HEK293 (cell line): ENCODE measurements at regions not wholly inside any gene's neighbourhood (a gene's known extent, or its start where the extent isn't known, plus 50 kb on each side); places are given as distances from the start of the nearest gene placed in this dataset.

ENCODE experiments used
- CTCF ChIA-PET: fragments of 350-600 bp; formaldehyde crosslinking; extraction: SDS; loops from one replicate; lab custom pipeline; 2021; ENCODE audit warnings: antibody characterized with exemption; lab: Yijun Ruan, JAX
- POLR2A ChIA-PET: fragments of 300-600 bp; formaldehyde crosslinking; extraction: SDS; loops from one replicate; lab custom pipeline; 2020; ENCODE audit warnings: antibody characterized with exemption, inconsistent platforms; lab: Yijun Ruan, JAX
- H3K27ac ChIP-seq: fragments of 200-500 bp; sonication (Bioruptor generic); 2 replicates; pipeline ENCODE4 v1.5.1; 2014; ENCODE audit warnings: low read depth, low read length, control low read depth, inconsistent platforms; ENCODE audit errors: extremely low read depth
- H3K36me3 ChIP-seq, 2 experiments: fragments of 200-500 bp in 1 of 2; sonication (Bioruptor generic) in 1 of 2; 1 replicate in 1 of 2; 2 replicates in 1 of 2; pipeline ENCODE4 v1.5.1; 2014 to 2017; ENCODE audit warnings: inconsistent platforms in 2 of 2, low read length in 2 of 2; ENCODE audit not compliant: control insufficient read depth in 2 of 2, insufficient read depth in 1 of 2
- H3K4me1 ChIP-seq: fragments of 200-500 bp; sonication (Bioruptor generic); 2 replicates; pipeline ENCODE4 v1.5.1; 2014; ENCODE audit warnings: mild to moderate bottlenecking, low read length, inconsistent platforms; ENCODE audit not compliant: control insufficient read depth, insufficient read depth
- H3K4me3 ChIP-seq: 2 replicates; pipeline ENCODE4 v1.5.1; 2011; ENCODE audit warnings: low read depth, mild to moderate bottlenecking, control low read depth, low read length, moderate library complexity
- H3K9me3 ChIP-seq: fragments of 200-500 bp; sonication (Bioruptor generic); 2 replicates; pipeline ENCODE4 v1.5.1; 2014; ENCODE audit warnings: low read depth, low read length, inconsistent platforms; ENCODE audit not compliant: control insufficient read depth, insufficient read depth
- BCL11A ChIP-seq: fragments of 450-650 bp; formaldehyde crosslinking; IDR thresholded peaks from 2 replicates; pipeline ENCODE4 v1.5.1; 2016; ENCODE audit warnings: low read depth, missing biosample characterization, missing genetic modification characterization
- GFI1B ChIP-seq: fragments of 450-650 bp; formaldehyde crosslinking; IDR thresholded peaks from 2 replicates; pipeline ENCODE4 v1.5.1; 2016; ENCODE audit warnings: missing biosample characterization, missing genetic modification characterization
- KLF7 ChIP-seq: fragments of 450-650 bp; formaldehyde crosslinking; IDR thresholded peaks from 2 replicates; pipeline ENCODE4 v1.5.1; 2016; ENCODE audit warnings: missing biosample characterization, missing genetic modification characterization, borderline replicate concordance
- TSHZ1 ChIP-seq: fragments of 450-650 bp; formaldehyde crosslinking; IDR thresholded peaks from 2 replicates; pipeline ENCODE4 v1.5.1; 2016; ENCODE audit warnings: missing biosample characterization, missing genetic modification characterization, borderline replicate concordance
- WT1 ChIP-seq: fragments of 450-650 bp; formaldehyde crosslinking; IDR thresholded peaks from 2 replicates; pipeline ENCODE4 v1.5.1; 2016; ENCODE audit warnings: missing biosample characterization, missing genetic modification characterization
- YY1 ChIP-seq: fragments of 450-650 bp; formaldehyde crosslinking; IDR thresholded peaks from 2 replicates; pipeline ENCODE4 v1.5.1; 2018; ENCODE audit warnings: missing biosample characterization, missing genetic modification characterization
- ZBTB21 ChIP-seq: fragments of 450-650 bp; formaldehyde crosslinking; IDR thresholded peaks from 2 replicates; pipeline ENCODE4 v1.5.1; 2017; ENCODE audit warnings: missing biosample characterization, missing genetic modification characterization
- ZBTB26 ChIP-seq: fragments of 450-650 bp; formaldehyde crosslinking; optimal IDR thresholded peaks from 2 replicates; pipeline ENCODE3; 2016; ENCODE audit warnings: missing biosample characterization, mild to moderate bottlenecking, missing genetic modification characterization
- ZNF112 ChIP-seq: fragments of 450-650 bp; formaldehyde crosslinking; IDR thresholded peaks from 2 replicates; pipeline ENCODE4 v1.5.0; 2017; ENCODE audit warnings: missing biosample characterization, missing genetic modification characterization
- ZNF114 ChIP-seq: fragments of 450-650 bp; formaldehyde crosslinking; IDR thresholded peaks from 2 replicates; pipeline ENCODE4 v1.5.0; 2017; ENCODE audit warnings: missing biosample characterization, missing genetic modification characterization
- ZNF146 ChIP-seq: fragments of 450-650 bp; formaldehyde crosslinking; IDR thresholded peaks from 2 replicates; pipeline ENCODE4 v1.5.1; 2016; ENCODE audit warnings: missing biosample characterization, missing genetic modification characterization
- ZNF202 ChIP-seq: fragments of 450-650 bp; formaldehyde crosslinking; IDR thresholded peaks from 2 replicates; pipeline ENCODE4 v1.5.1; 2016; ENCODE audit warnings: missing biosample characterization, missing genetic modification characterization, borderline replicate concordance
- ZNF221 ChIP-seq: fragments of 450-650 bp; formaldehyde crosslinking; IDR thresholded peaks from 2 replicates; pipeline ENCODE4 v1.5.1; 2017; ENCODE audit warnings: missing biosample characterization, missing genetic modification characterization, borderline replicate concordance
- ZNF23 ChIP-seq: fragments of 450-650 bp; formaldehyde crosslinking; IDR thresholded peaks from 2 replicates; pipeline ENCODE4 v1.5.1; 2016; ENCODE audit warnings: missing biosample characterization, missing genetic modification characterization, borderline replicate concordance
- ZNF311 ChIP-seq: fragments of 450-650 bp; formaldehyde crosslinking; IDR thresholded peaks from 2 replicates; pipeline ENCODE4 v1.5.1; 2017; ENCODE audit warnings: missing biosample characterization, missing genetic modification characterization, borderline replicate concordance
- ZNF335 ChIP-seq: fragments of 450-650 bp; formaldehyde crosslinking; conservative IDR thresholded peaks from 2 replicates; pipeline ENCODE4 v1.5.1; 2016; ENCODE audit warnings: missing biosample characterization, missing genetic modification characterization
- ZNF354C ChIP-seq: fragments of 450-650 bp; formaldehyde crosslinking; IDR thresholded peaks from 2 replicates; pipeline ENCODE4 v1.5.1; 2016; ENCODE audit warnings: missing biosample characterization, missing genetic modification characterization, low read depth, borderline replicate concordance
- ZNF426 ChIP-seq: fragments of 450-650 bp; formaldehyde crosslinking; IDR thresholded peaks from 2 replicates; pipeline ENCODE4 v1.5.1; 2017; ENCODE audit warnings: missing biosample characterization, missing genetic modification characterization, mild to moderate bottlenecking, inconsistent platforms, moderate library complexity
- ZNF473 ChIP-seq: fragments of 450-650 bp; formaldehyde crosslinking; IDR thresholded peaks from 2 replicates; pipeline ENCODE4 v1.5.1; 2017; ENCODE audit warnings: missing biosample characterization, missing genetic modification characterization
- ZNF48 ChIP-seq: fragments of 450-650 bp; formaldehyde crosslinking; IDR thresholded peaks from 2 replicates; pipeline ENCODE4 v1.5.1; 2016; ENCODE audit warnings: missing biosample characterization, missing genetic modification characterization
- ZNF529 ChIP-seq: fragments of 450-650 bp; formaldehyde crosslinking; IDR thresholded peaks from 2 replicates; pipeline ENCODE4 v1.5.1; 2017; ENCODE audit warnings: missing genetic modification characterization, missing biosample characterization; ENCODE audit not compliant: insufficient replicate concordance
- ZNF600 ChIP-seq: fragments of 450-650 bp; formaldehyde crosslinking; IDR thresholded peaks from 2 replicates; pipeline ENCODE4 v1.5.1; 2016; ENCODE audit warnings: missing biosample characterization, missing genetic modification characterization
- ZNF664 ChIP-seq: fragments of 450-650 bp; formaldehyde crosslinking; IDR thresholded peaks from 2 replicates; pipeline ENCODE4 v1.5.1; 2016; ENCODE audit warnings: missing biosample characterization, missing genetic modification characterization
- ZNF768 ChIP-seq: fragments of 450-650 bp; formaldehyde crosslinking; IDR thresholded peaks from 2 replicates; pipeline ENCODE4 v1.5.1; 2018; ENCODE audit warnings: missing biosample characterization, mild to moderate bottlenecking, missing genetic modification characterization
- ZSCAN23 ChIP-seq: fragments of 450-650 bp; formaldehyde crosslinking; IDR thresholded peaks from 2 replicates; pipeline ENCODE4 v1.5.1; 2016; ENCODE audit warnings: missing biosample characterization, missing genetic modification characterization
- ZSCAN5A ChIP-seq: fragments of 450-650 bp; formaldehyde crosslinking; IDR thresholded peaks from 2 replicates; pipeline ENCODE4 v1.5.1; 2016; ENCODE audit warnings: missing biosample characterization, missing genetic modification characterization
- TF ChIP-seq, protein P1 (sequence below): fragments of 450-650 bp; formaldehyde crosslinking; IDR thresholded peaks from 2 replicates; pipeline ENCODE4 v1.5.1; 2016; ENCODE audit warnings: missing biosample characterization, missing genetic modification characterization, low read depth
- TF ChIP-seq, protein P2 (sequence below): fragments of 450-650 bp; IDR thresholded peaks from 2 replicates; pipeline ENCODE4 v1.5.1; 2018; ENCODE audit warnings: missing biosample characterization, missing genetic modification characterization

- H3K27ac ChIP-seq: no peak overlapping the region
- no peaks in the 10 kb centered on the region for H3K9me3 ChIP-seq
- CTCF ChIA-PET: no interaction called here
- no peak overlapping the region for H3K4me3 ChIP-seq
- POLR2A ChIA-PET: interaction anchor here (0.9 to 1.9 kb wide), 2 partner anchors 70 to 104 kb away, joined by 5 read pairs; partner anchors contain the start of gene ID4
- no peaks in the 10 kb centered on the region for H3K36me3 ChIP-seq
- H3K4me1 ChIP-seq: no peaks in the 10 kb centered on the region
- TF ChIP-seq ZNF202 (tag by site-specific recombination) (no peak), ZNF768 (no peak), ZNF114 (no peak), KLF7 (tag by site-specific recombination) (no peak), ZNF473 (tag by site-specific recombination) (no peak), ZNF112 (tag by site-specific recombination) (no peak), ZSCAN23 (no peak), TSHZ1 (tag by site-specific recombination) (no peak), WT1 (no peak), ZBTB26 (tag by site-specific recombination) (no peak), ZNF146 (tag by site-specific recombination) (no peak), ZNF48 (tag by site-specific recombination) (no peak), BCL11A (no peak), GFI1B (tag by site-specific recombination) (no peak)
These were observed 103.1 kb upstream of the ID4 start for GRCh38 chr6:19734061-19734460.

GRCh38 chr6:19734519-19734918 lies 102.7 kb upstream of the ID4 start:
- Histone ChIP-seq H3K36me3 (no peaks in the 10 kb centered on the region), H3K27ac (no peak overlapping the region), H3K4me3 (no peak overlapping the region), H3K9me3 (no peaks in the 10 kb centered on the region), H3K4me1 (no peaks in the 10 kb centered on the region)
- ChIA-PET POLR2A (interaction anchor here (0.9 to 1.9 kb wide), 2 partner anchors 70 to 103 kb away, joined by 5 read pairs; partner anchors contain the start of gene ID4), CTCF (no interaction called here)
- no peak for TF ChIP-seq ZNF426 (tag by site-specific recombination)
- TF ChIP-seq ZSCAN5A: no peak
- TF ChIP-seq ZNF311 (tag by site-specific recombination): no peak
- no peak for TF ChIP-seq ZNF23 (tag by site-specific recombination)
- TF ChIP-seq ZNF335 (tag by site-specific recombination): no peak
- TF ChIP-seq, protein P1, sequence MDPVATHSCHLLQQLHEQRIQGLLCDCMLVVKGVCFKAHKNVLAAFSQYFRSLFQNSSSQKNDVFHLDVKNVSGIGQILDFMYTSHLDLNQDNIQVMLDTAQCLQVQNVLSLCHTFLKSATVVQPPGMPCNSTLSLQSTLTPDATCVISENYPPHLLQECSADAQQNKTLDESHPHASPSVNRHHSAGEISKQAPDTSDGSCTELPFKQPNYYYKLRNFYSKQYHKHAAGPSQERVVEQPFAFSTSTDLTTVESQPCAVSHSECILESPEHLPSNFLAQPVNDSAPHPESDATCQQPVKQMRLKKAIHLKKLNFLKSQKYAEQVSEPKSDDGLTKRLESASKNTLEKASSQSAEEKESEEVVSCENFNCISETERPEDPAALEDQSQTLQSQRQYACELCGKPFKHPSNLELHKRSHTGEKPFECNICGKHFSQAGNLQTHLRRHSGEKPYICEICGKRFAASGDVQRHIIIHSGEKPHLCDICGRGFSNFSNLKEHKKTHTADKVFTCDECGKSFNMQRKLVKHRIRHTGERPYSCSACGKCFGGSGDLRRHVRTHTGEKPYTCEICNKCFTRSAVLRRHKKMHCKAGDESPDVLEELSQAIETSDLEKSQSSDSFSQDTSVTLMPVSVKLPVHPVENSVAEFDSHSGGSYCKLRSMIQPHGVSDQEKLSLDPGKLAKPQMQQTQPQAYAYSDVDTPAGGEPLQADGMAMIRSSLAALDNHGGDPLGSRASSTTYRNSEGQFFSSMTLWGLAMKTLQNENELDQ (tag by site-specific recombination): no peak
- TF ChIP-seq ZNF529 (tag by site-specific recombination): no peak
- no peak for TF ChIP-seq ZNF221 (tag by site-specific recombination)
- no peak for TF ChIP-seq YY1 (tag by site-specific recombination)
- TF ChIP-seq ZNF354C (tag by site-specific recombination): no peak
- TF ChIP-seq, protein P2, sequence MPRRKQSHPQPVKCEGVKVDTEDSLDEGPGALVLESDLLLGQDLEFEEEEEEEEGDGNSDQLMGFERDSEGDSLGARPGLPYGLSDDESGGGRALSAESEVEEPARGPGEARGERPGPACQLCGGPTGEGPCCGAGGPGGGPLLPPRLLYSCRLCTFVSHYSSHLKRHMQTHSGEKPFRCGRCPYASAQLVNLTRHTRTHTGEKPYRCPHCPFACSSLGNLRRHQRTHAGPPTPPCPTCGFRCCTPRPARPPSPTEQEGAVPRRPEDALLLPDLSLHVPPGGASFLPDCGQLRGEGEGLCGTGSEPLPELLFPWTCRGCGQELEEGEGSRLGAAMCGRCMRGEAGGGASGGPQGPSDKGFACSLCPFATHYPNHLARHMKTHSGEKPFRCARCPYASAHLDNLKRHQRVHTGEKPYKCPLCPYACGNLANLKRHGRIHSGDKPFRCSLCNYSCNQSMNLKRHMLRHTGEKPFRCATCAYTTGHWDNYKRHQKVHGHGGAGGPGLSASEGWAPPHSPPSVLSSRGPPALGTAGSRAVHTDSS (tag by site-specific recombination): no peak
- no peak for TF ChIP-seq ZNF600
- no peak for TF ChIP-seq ZNF664 (tag by site-specific recombination)
- TF ChIP-seq ZBTB21 (tag by site-specific recombination): no peak
